ENCODE measurements at regions not wholly inside any gene's neighbourhood (a gene's known extent, or its start where the extent isn't known, plus 50 kb on each side); places are given as distances from the start of the nearest gene placed in this dataset.

GRCh38 chr6:26295691-26296555, 69.1 kb upstream of the BTN3A2 start:
- no peak for DNase-seq (ENCODE audit: extremely low spot score)
- ChIA-PET CTCF (interaction anchor here (0.7 kb wide), 1 partner anchor 22 kb away, joined by 3 read pairs; no protein-coding TSS in a partner anchor), POLR2A (interaction anchor here (1.0 to 1.9 kb wide), 4 partner anchors 11 to 237 kb away, joined by 3 to 11 read pairs (median 3); a partner anchor contains a TSS)
- TF ChIP-seq ELF4 (IDR thresholded peaks at IDR 0.05): no peak
- TF ChIP-seq BHLHE40 (IDR thresholded peaks at IDR 0.05; ENCODE audit: borderline replicate concordance): no peak
- no peak for TF ChIP-seq LEF1 (IDR thresholded peaks at IDR 0.05; ENCODE audit: borderline replicate concordance)
- TF ChIP-seq FOXK2 (IDR thresholded peaks at IDR 0.05): no peak
- no peak for TF ChIP-seq FOXM1 (IDR thresholded peaks at IDR 0.05; ENCODE audit: borderline replicate concordance)
- no peak for TF ChIP-seq PKNOX1 (IDR thresholded peaks at IDR 0.05)
- TF ChIP-seq FOXA1 (IDR thresholded peaks at IDR 0.05): no peak
- no peak for TF ChIP-seq NFRKB (IDR thresholded peaks at IDR 0.05)
- TF ChIP-seq ZNF384 (IDR thresholded peaks at IDR 0.05): no peak
- TF ChIP-seq CTBP1 (IDR thresholded peaks at IDR 0.05; ENCODE audit: borderline replicate concordance): no peak
- no peak for TF ChIP-seq SUZ12 (IDR thresholded peaks at IDR 0.05)
- no peak for TF ChIP-seq TARDBP (IDR thresholded peaks at IDR 0.05)
- TF ChIP-seq ARNT (IDR thresholded peaks at IDR 0.05): no peak
- no peak for TF ChIP-seq SP1 (IDR thresholded peaks at IDR 0.05)

GRCh38 chr6:26296556-26296856, 68.5 kb upstream of the BTN3A2 start:
- POLR2A ChIA-PET: interaction anchor here (1.3 to 1.9 kb wide), 3 partner anchors 11 to 236 kb away, joined by 3 to 11 read pairs (median 3); a partner anchor contains a TSS

GRCh38 chr6:26296857-26297648, 67.9 kb upstream of the BTN3A2 start:
- POLR2A ChIA-PET: interaction anchor here (1.3 to 1.9 kb wide), 3 partner anchors 12 to 236 kb away, joined by 3 to 11 read pairs (median 3); a partner anchor contains a TSS
- CTCF ChIA-PET: no interaction called here
- no peak for TF ChIP-seq ARNT (IDR thresholded peaks at IDR 0.05)
- no peak for TF ChIP-seq SP1 (IDR thresholded peaks at IDR 0.05)
- TF ChIP-seq ELF4 (IDR thresholded peaks at IDR 0.05): no peak
- TF ChIP-seq NFRKB (IDR thresholded peaks at IDR 0.05): no peak
- no peak for TF ChIP-seq SUZ12 (IDR thresholded peaks at IDR 0.05)
- no peak for TF ChIP-seq PKNOX1 (IDR thresholded peaks at IDR 0.05)
- no peak for TF ChIP-seq HDGF (IDR thresholded peaks at IDR 0.05; ENCODE audit: borderline replicate concordance)
- no peak for TF ChIP-seq FOXM1 (IDR thresholded peaks at IDR 0.05; ENCODE audit: borderline replicate concordance)
- no peak for TF ChIP-seq FOXA1 (IDR thresholded peaks at IDR 0.05)
- no peak for TF ChIP-seq LEF1 (IDR thresholded peaks at IDR 0.05; ENCODE audit: borderline replicate concordance)
- TF ChIP-seq CTBP1 (IDR thresholded peaks at IDR 0.05; ENCODE audit: borderline replicate concordance): no peak
- no peak for TF ChIP-seq L3MBTL2 (conservative IDR thresholded peaks at IDR 0.05)
- TF ChIP-seq TARDBP (IDR thresholded peaks at IDR 0.05): no peak
- DNase-seq (ENCODE audit: extremely low spot score): no peak

More at GRCh38 chr6:26296556-26296856, 68.5 kb upstream of the BTN3A2 start:
- TF ChIP-seq PKNOX1 (IDR thresholded peaks at IDR 0.05) (no peak), SUZ12 (IDR thresholded peaks at IDR 0.05) (no peak), CTBP1 (IDR thresholded peaks at IDR 0.05; ENCODE audit: borderline replicate concordance) (no peak), ELF4 (IDR thresholded peaks at IDR 0.05) (no peak), FOXK2 (IDR thresholded peaks at IDR 0.05) (no peak), FOXA1 (IDR thresholded peaks at IDR 0.05) (no peak), ARNT (IDR thresholded peaks at IDR 0.05) (no peak), ZNF384 (IDR thresholded peaks at IDR 0.05) (no peak)
- CTCF ChIA-PET: interaction anchor here (0.7 kb wide), 1 partner anchor 23 kb away, joined by 3 read pairs; no protein-coding TSS in a partner anchor
- DNase-seq (ENCODE audit: extremely low spot score): no peak

- DNase-seq (ENCODE audit: extremely low spot score): no peak
- TF ChIP-seq TARDBP (IDR thresholded peaks at IDR 0.05) (no peak), FOXK2 (IDR thresholded peaks at IDR 0.05) (no peak), BHLHE40 (IDR thresholded peaks at IDR 0.05; ENCODE audit: borderline replicate concordance) (no peak), SP1 (IDR thresholded peaks at IDR 0.05) (no peak), CTBP1 (IDR thresholded peaks at IDR 0.05; ENCODE audit: borderline replicate concordance) (no peak), NFRKB (IDR thresholded peaks at IDR 0.05) (no peak), L3MBTL2 (conservative IDR thresholded peaks at IDR 0.05) (no peak), HDGF (IDR thresholded peaks at IDR 0.05; ENCODE audit: borderline replicate concordance) (no peak)
- ChIA-PET CTCF (interaction anchor here (0.6 to 0.7 kb wide), 2 partner anchors 11 to 853 kb away, joined by 3 to 4 read pairs; no protein-coding TSS in a partner anchor), POLR2A (interaction anchor here (0.8 to 0.9 kb wide), 2 partner anchors 14 to 37 kb away, joined by 3 read pairs; a partner anchor contains a TSS)
Measured at GRCh38 chr6:26299286-26300042, 65.5 kb upstream of the BTN3A2 start.

- POLR2A ChIA-PET: interaction anchor here (0.8 kb wide), 1 partner anchor 36 kb away, joined by 3 read pairs; no protein-coding TSS in a partner anchor
- CTCF ChIA-PET: no interaction called here
- no peak for DNase-seq (ENCODE audit: extremely low spot score)
- no peak for TF ChIP-seq FOXM1 (IDR thresholded peaks at IDR 0.05; ENCODE audit: borderline replicate concordance)
- no peak for TF ChIP-seq ZNF384 (IDR thresholded peaks at IDR 0.05)
- TF ChIP-seq TARDBP (IDR thresholded peaks at IDR 0.05): no peak
- no peak for TF ChIP-seq ARNT (IDR thresholded peaks at IDR 0.05)
- no peak for TF ChIP-seq SUZ12 (IDR thresholded peaks at IDR 0.05)
- TF ChIP-seq HDGF (IDR thresholded peaks at IDR 0.05; ENCODE audit: borderline replicate concordance): no peak
- TF ChIP-seq LEF1 (IDR thresholded peaks at IDR 0.05; ENCODE audit: borderline replicate concordance): no peak
- no peak for TF ChIP-seq FOXK2 (IDR thresholded peaks at IDR 0.05)
- no peak for TF ChIP-seq BHLHE40 (IDR thresholded peaks at IDR 0.05; ENCODE audit: borderline replicate concordance)
- TF ChIP-seq PKNOX1 (IDR thresholded peaks at IDR 0.05): no peak
- TF ChIP-seq FOXA1 (IDR thresholded peaks at IDR 0.05): no peak
Measured at GRCh38 chr6:26300043-26300331, 65.0 kb upstream of the BTN3A2 start.

Measured in HEK293T (cell line).